K562 (cell line): ENCODE measurements at regions not wholly inside any gene's neighbourhood (a gene's known extent, or its start where the extent isn't known, plus 50 kb on each side); places are given as distances from the start of the nearest gene placed in this dataset.

Experiments
- FOSL1 ChIP-seq: fragments of 200-800 bp; sonication (Bioruptor generic); conservative IDR thresholded peaks from 2 replicates; pipeline ENCODE4 v1.6.1; 2016; ENCODE audit warnings: missing genetic modification characterization, missing compliant biosample characterization
- FOXM1 ChIP-seq, 2 experiments: fragments of 450-650 bp in 1 of 2; sonication (generic) in 1 of 2; formaldehyde crosslinking in 1 of 2; IDR thresholded peaks; 2 replicates each; pipeline versions ENCODE4 v1.6.1 to v1.9.0; 2017 to 2022; ENCODE audit warnings: low read depth in 2 of 2, mild to moderate bottlenecking in 2 of 2, missing genetic modification reagents in 1 of 2, moderate library complexity in 1 of 2
- KDM1A ChIP-seq, 2 experiments: fragments of 450-650 bp; IDR thresholded peaks; 2 replicates each; pipeline ENCODE4 v1.6.1; 2016; ENCODE audit warnings: mild to moderate bottlenecking in 2 of 2
- TRIM24 ChIP-seq, 2 experiments: fragments of 450-650 bp; IDR thresholded peaks; 2 replicates each; pipeline ENCODE4 v1.6.1; 2016
- TF ChIP-seq, protein P1 (sequence below): sonication (generic); formaldehyde crosslinking; IDR thresholded peaks from 2 replicates; pipeline ENCODE4 v1.5.0; 2020; ENCODE audit warnings: missing genetic modification reagents
- TF ChIP-seq, protein P2 (sequence below), 3 experiments: IDR thresholded peaks in 2 of 3; conservative IDR thresholded peaks in 1 of 3; 2 replicates each; pipeline ENCODE4 v1.5.1; 2011 to 2012; ENCODE audit warnings: low read length in 3 of 3, mild to moderate bottlenecking in 3 of 3, control low read depth in 2 of 3, improper control_type of control experiment in 1 of 3, inconsistent platforms in 1 of 3, low read depth in 1 of 3, mixed read lengths in 1 of 3, moderate library complexity in 1 of 3; ENCODE audit not compliant: insufficient read depth in 2 of 3

DNA sequence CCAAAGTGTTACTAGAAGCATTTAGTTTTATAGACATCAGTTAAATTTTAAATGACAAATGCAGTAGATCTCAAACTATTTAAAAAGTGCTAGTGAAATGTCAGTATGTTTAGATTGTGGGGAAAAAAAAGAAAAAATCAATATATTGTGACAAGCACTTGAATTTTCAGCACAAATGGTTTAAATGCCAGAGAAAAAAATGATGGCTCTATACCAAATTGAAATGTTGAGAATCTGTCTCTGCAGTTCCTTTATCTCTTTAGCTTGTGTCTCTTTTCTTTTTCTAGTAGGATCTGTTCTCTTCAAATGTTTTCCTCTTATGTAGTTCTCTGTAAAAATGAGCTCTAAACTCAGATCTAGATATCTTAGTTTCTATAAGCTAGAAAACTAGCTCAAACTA, 682.6 kb upstream of the GCFC2 start:
- TF ChIP-seq, protein P1, sequence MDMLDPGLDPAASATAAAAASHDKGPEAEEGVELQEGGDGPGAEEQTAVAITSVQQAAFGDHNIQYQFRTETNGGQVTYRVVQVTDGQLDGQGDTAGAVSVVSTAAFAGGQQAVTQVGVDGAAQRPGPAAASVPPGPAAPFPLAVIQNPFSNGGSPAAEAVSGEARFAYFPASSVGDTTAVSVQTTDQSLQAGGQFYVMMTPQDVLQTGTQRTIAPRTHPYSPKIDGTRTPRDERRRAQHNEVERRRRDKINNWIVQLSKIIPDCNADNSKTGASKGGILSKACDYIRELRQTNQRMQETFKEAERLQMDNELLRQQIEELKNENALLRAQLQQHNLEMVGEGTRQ: no peak
- TF ChIP-seq FOSL1 (tag) (no peak), FOXM1 (IDR thresholded peaks at IDR 0.05; ENCODE audit: low read depth) (no peak), FOXM1 (CRISPR knock-in tag; IDR thresholded peaks at IDR 0.05; ENCODE audit: low read depth) (no peak), KDM1A (IDR thresholded peaks at IDR 0.05) (no peak), TRIM24 (IDR thresholded peaks at IDR 0.05) (no peak)
- TF ChIP-seq, protein P2, sequence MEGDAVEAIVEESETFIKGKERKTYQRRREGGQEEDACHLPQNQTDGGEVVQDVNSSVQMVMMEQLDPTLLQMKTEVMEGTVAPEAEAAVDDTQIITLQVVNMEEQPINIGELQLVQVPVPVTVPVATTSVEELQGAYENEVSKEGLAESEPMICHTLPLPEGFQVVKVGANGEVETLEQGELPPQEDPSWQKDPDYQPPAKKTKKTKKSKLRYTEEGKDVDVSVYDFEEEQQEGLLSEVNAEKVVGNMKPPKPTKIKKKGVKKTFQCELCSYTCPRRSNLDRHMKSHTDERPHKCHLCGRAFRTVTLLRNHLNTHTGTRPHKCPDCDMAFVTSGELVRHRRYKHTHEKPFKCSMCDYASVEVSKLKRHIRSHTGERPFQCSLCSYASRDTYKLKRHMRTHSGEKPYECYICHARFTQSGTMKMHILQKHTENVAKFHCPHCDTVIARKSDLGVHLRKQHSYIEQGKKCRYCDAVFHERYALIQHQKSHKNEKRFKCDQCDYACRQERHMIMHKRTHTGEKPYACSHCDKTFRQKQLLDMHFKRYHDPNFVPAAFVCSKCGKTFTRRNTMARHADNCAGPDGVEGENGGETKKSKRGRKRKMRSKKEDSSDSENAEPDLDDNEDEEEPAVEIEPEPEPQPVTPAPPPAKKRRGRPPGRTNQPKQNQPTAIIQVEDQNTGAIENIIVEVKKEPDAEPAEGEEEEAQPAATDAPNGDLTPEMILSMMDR (IDR thresholded peaks at IDR 0.05 in 2 of 3, conservative IDR thresholded peaks at IDR 0.05 in 1 of 3; ENCODE audit: insufficient read depth in 2 of 3, low read depth in 1 of 3, low read length in 3 of 3): no peak
